Erythroblast (primary cell): ENCODE measurements at regions not wholly inside any gene's neighbourhood (a gene's known extent, or its start where the extent isn't known, plus 50 kb on each side); places are given as distances from the start of the nearest gene placed in this dataset.

Experiments used
- GATA1 ChIP-seq: IDR thresholded peaks from 2 replicates; pipeline ENCODE4 v1.6.1; 2011; ENCODE audit warnings: low read depth, mild to moderate bottlenecking, control low read depth, low read length, moderate library complexity
- POLR2A ChIP-seq: IDR thresholded peaks from 2 replicates; pipeline ENCODE4 v1.6.1; 2011; ENCODE audit warnings: mild to moderate bottlenecking, low read length

DNA sequence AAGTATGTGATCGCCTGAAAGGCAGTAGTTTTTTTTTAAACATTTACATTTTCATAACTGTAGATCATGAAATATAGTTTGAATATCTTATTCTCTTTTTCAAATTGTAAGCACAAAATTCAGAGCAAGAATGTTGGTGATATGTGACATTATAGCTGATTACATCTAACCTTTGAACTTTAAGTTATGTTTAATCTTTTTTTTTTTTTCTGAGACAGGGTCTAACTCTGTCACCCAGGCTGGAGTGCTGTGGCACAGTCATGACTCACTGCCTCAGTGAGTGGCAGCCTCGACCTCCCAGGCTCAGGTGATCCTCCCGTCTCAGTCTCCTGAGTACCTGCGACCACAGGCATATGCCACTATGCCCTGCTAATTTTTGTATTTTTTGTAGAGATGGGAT lies 278.7 kb upstream of the NEBL start:
- TF ChIP-seq POLR2A (no peak), GATA1 (no peak)
